ENCODE measurements at regions not wholly inside any gene's neighbourhood (a gene's known extent, or its start where the extent isn't known, plus 50 kb on each side); places are given as distances from the start of the nearest gene placed in this dataset.

DNA sequence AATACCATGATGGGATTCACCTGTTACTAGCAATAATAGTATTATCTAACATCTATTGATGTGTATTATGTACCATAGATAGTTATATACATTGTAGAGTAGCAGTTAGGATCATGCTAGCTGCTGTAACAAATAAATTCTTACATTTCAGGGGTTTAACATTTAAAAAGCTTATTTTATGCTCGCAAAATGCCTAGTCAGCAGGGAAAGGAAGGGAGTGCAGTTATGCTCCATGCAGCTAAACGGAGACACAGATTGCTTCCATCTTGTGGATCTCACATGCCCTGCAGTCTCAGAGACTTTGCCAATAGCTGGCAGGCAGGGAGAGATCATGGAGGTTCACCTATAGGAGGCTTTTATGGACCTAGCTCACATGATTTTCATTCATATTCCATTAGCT lies 364.1 kb downstream of the TOX3 start:
- no peak overlapping the region for H2AFZ ChIP-seq (ENCODE audit: low read depth, low read length)
- no peaks in the 10 kb centered on the region for H3K79me2 ChIP-seq (ENCODE audit: control insufficient read depth, insufficient read depth, low read length)
- H3K9ac ChIP-seq (replicated peaks; ENCODE audit: extremely low read depth, insufficient read depth, low read length) = no peak overlapping the region
- no peaks in the 10 kb centered on the region for H4K20me1 ChIP-seq (replicated peaks; ENCODE audit: control insufficient read depth, extremely low read depth, insufficient read depth, low read length)
- POLR2A ChIA-PET = no interaction called here
- dilution Hi-C loops (cut with MboI; ENCODE audit: extremely low pct_ligation_motif_present, low sequenced_read_pairs) = no loop called here
- BruUV-seq (replicated peaks) = no TSS peak
- peaks cover 6% of the 10 kb centered on the region for H3K9me3 ChIP-seq (replicated peaks; ENCODE audit: control insufficient read depth, insufficient read depth, low read length)
- TF ChIP-seq GATA2 (IDR thresholded peaks at IDR 0.05; ENCODE audit: insufficient read depth, insufficient read length, low read depth, low read length) = no peak
- TF ChIP-seq, protein P1, sequence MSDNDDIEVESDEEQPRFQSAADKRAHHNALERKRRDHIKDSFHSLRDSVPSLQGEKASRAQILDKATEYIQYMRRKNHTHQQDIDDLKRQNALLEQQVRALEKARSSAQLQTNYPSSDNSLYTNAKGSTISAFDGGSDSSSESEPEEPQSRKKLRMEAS (IDR thresholded peaks at IDR 0.05; ENCODE audit: insufficient read depth, insufficient read length) = no peak
- TF ChIP-seq EZH2 (IDR thresholded peaks at IDR 0.05; ENCODE audit: borderline replicate concordance, low read depth, low read length, severe bottlenecking) = no peak
- TF ChIP-seq FOS (IDR thresholded peaks at IDR 0.05; ENCODE audit: borderline replicate concordance, insufficient read depth, low read length) = no peak
- TF ChIP-seq, protein P2, sequence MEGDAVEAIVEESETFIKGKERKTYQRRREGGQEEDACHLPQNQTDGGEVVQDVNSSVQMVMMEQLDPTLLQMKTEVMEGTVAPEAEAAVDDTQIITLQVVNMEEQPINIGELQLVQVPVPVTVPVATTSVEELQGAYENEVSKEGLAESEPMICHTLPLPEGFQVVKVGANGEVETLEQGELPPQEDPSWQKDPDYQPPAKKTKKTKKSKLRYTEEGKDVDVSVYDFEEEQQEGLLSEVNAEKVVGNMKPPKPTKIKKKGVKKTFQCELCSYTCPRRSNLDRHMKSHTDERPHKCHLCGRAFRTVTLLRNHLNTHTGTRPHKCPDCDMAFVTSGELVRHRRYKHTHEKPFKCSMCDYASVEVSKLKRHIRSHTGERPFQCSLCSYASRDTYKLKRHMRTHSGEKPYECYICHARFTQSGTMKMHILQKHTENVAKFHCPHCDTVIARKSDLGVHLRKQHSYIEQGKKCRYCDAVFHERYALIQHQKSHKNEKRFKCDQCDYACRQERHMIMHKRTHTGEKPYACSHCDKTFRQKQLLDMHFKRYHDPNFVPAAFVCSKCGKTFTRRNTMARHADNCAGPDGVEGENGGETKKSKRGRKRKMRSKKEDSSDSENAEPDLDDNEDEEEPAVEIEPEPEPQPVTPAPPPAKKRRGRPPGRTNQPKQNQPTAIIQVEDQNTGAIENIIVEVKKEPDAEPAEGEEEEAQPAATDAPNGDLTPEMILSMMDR (IDR thresholded peaks at IDR 0.05; ENCODE audit: extremely low read depth in 1 of 2, insufficient read depth in 1 of 2, low read depth in 1 of 2, low read length in 2 of 2) = no peak
- TF ChIP-seq POLR2A (IDR thresholded peaks at IDR 0.05; ENCODE audit: low read depth, low read length) = no peak
- no peak for TF ChIP-seq MYC (IDR thresholded peaks at IDR 0.05; ENCODE audit: low read depth, low read length)
- no peak for TF ChIP-seq JUN (IDR thresholded peaks at IDR 0.05; ENCODE audit: borderline replicate concordance, insufficient read depth, insufficient read length, low read depth)
- no peak for TF ChIP-seq POLR2AphosphoS5 (IDR thresholded peaks at IDR 0.05; ENCODE audit: insufficient read depth, low read depth, low read length)
- no peaks in the 10 kb centered on the region for H3K9me1 ChIP-seq (replicated peaks; ENCODE audit: control insufficient read depth, extremely low read depth, insufficient read depth, low read length)
- CTCF ChIA-PET = interaction anchor here (2.3 kb wide), 1 partner anchor 9 kb away, joined by 7 read pairs; no protein-coding TSS in a partner anchor
- DNase-seq (ENCODE audit: low read depth, low spot score) (no peak), FAIRE-seq (no peak)
- H3K27ac ChIP-seq (ENCODE audit: insufficient read depth, low read depth, low read length) = no peak overlapping the region
- no peak overlapping the region for H3K4me2 ChIP-seq (ENCODE audit: insufficient read depth, low read length)
- intact Hi-C loops (cut with micrococcal nuclease) = no loop called here
- no peaks in the 10 kb centered on the region for H3K4me1 ChIP-seq (ENCODE audit: control insufficient read depth, extremely low read depth, insufficient read depth, low read length)
- H3K36me3 ChIP-seq (ENCODE audit: control insufficient read depth in 2 of 2, extremely low read depth in 1 of 2, insufficient read depth in 2 of 2, low read length in 2 of 2) = no peaks in the 10 kb centered on the region
- no peak overlapping the region for H3K4me3 ChIP-seq (replicated peaks in 1 of 3; ENCODE audit: insufficient read depth in 1 of 3, low read depth in 1 of 3, low read length in 3 of 3)
- H3K27me3 ChIP-seq (ENCODE audit: control insufficient read depth in 2 of 2, insufficient read depth in 2 of 2, low read length in 2 of 2) = no peaks in the 10 kb centered on the region

Measured in endothelial cell of umbilical vein (primary cell).